HG03520 (cell line): ENCODE measurements at regions not wholly inside any gene's neighbourhood (a gene's known extent, or its start where the extent isn't known, plus 50 kb on each side); places are given as distances from the start of the nearest gene placed in this dataset.
A peak's percentile ranks its signal among the peaks of the same experiment; 100 is the strongest.

Experiments
- ATAC-seq: cut with Tn5 transposase; IDR thresholded peaks from one replicate; pipeline ENCODE4 v1.9.1; 2021; ENCODE audit warnings: mild to moderate bottlenecking, moderate library complexity; ENCODE audit not compliant: unreplicated experiment

DNA sequence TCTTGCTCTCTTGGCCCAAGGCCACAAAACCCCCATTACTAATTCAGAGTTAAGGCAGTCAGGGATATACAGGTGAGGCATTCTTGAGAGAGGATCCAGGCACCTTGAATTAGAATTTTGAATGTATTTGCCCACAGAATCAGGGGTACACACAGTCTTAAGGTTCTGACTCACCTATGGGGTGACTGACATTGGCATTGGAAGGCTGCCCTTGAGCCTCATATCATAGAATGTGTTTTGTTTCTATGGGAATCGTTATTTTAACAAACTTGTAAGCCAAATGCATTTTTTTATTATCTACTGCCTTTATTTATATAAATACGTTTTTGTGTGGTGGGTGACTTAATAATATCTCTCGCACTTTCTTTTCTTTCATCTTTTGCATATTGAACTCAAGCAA lies 218.6 kb upstream of the CITED2 start:
- no peak for ATAC-seq

DNA sequence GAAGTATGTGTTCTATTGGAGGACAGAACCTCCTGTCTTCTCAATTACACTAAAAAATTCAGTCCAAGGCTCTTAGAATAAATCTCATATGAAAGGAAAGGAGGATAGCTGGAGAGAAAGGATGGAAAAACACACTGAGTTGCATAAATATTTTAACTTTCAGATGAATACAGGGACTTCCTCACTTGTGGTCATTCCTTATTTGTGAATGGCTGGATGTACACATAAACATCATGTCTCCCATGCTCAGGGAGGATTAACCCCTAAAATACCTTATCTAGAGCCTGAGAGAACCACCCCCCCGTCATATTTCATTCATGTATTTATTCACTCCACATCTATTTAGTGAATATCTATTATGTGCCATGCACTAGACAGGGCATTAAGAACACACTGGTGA lies 217.6 kb upstream of the CITED2 start:
- no peak for ATAC-seq

GRCh38 chr6:139591075-139591865 lies 216.8 kb upstream of the CITED2 start:
- ATAC-seq, result no peak

- no peak for ATAC-seq
These were observed 215.8 kb upstream of the CITED2 start for GRCh38 chr6:139590206-139590605.

DNA sequence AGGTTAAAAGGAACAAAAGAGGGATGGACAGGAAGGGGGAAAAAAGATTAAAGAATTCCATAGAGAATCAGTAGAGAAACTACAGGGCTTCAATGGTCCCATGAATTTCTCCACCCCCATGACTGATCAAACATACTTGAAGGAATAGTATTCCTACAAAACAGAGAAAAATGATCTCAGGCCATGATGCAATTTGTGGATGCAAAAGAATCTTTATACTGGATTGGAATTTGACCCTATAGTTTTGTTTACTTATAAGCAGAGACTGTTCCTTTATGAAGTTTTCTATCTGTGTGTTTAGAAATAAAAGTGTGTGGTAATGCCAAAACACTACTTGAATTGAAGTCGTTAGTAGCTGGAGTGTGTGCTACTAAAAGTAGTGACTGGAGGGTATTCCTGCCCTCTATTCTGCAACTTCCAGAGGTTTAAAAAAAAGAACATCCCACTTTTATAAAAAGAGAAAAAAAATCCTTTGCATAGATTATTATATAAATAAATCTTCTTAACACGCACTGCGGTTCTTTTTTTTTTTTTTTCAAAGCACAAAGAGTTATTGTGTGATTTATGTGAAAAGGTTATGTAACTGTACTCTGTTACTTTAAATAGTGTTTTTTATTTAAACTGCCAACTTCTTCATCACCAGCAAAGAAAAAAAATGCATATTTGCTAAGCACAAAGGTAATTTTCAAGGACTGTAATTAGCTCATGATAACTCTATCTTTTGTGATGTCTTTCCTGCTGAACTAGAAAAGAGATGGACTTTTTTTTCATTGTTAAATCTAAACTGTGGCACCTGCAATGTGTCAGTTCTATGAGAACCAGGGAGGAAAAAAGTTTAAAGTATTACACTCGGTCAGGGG lies 214.5 kb upstream of the CITED2 start:
- no peak for ATAC-seq

DNA sequence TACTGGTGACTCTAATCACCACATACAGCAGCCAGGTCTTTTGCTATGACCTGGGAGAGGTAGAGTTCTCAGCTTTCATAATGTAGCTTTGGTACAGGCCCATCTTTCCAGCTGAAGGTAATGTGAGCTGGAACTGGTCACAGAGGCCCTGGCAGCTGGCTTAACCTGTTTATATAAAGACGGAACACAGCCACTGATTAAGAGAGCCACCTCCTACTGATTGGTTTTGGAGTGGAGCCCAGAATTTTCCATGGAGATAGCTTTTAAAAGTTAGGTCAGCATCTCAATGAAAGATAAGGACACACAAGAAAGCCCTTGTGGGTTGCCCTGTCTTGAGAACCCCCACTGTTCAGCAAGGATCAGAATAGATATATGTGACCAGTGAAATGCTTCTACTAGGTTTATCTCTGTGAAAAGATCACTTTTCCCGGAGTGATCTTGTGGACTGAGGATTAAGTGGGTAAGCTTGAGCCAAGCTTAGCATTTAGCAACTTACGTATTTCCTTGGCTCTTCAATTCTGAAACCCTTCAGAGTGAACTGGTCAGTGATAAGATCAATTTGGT lies 213.7 kb upstream of the CITED2 start:
- no peak for ATAC-seq

- ATAC-seq, result no peak
These were observed 213.0 kb upstream of the CITED2 start for GRCh38 chr6:139587469-139587868.

- ATAC-seq, result no peak
These were observed 211.8 kb upstream of the CITED2 start for GRCh38 chr6:139586273-139586672.

- no peak for ATAC-seq
These were observed 210.2 kb upstream of the CITED2 start for GRCh38 chr6:139584599-139584998.

DNA sequence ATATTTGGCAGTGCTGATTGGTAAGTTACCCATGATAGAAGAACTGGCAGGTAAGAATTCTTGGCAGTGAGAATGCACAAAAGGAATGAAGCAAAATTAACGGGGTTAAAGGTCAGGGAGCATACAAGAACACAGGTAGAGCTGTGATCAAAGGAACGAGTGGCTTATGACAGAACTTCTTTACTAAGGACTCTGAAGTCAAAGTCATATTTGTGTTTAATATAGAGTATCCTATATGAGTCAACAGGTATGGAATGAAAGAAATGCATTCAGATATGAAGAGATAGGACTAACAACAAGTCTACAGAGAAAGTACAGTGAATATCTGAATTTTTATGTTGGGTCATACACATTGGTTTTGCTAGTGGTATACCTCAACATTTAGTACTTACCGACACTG lies 209.0 kb upstream of the CITED2 start:
- ATAC-seq, result no peak

DNA sequence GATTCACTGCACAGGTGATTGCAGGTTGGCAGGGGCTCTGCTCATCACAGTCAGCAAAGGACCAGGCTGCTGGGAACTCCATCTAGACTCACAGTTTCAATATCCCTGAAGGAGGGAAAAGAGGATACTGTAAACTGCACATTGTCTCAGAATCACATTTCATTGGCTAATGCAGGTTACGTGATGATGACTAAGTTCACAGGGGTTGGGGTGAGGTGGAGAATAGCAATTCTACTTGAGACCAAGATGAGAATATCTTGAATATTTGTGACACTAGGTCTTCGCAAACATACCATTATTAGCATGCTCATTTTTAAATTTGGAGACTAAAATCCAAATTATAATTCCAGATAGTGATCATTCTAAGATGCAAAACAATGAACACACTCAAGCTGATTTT lies 208.5 kb upstream of the CITED2 start:
- ATAC-seq, result no peak

DNA sequence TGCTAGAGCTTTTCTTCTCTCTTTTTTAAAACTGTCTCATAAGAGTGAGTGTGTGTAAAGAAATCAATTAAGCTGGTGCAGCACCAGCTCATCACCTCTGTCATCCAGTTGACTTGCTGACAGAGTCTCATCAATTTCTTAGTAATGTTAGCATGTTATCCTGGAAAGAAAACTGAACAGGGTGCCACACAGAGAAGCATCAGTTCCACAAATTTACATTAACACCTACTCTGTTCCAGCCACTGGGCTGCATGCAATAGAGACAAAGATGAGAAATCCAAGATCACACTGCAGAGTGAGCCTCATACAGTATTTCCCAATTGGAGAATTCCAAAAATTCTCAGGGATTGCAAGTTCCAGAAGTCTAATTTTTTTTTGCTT lies 207.0 kb upstream of the CITED2 start:
- ATAC-seq, result no peak

DNA sequence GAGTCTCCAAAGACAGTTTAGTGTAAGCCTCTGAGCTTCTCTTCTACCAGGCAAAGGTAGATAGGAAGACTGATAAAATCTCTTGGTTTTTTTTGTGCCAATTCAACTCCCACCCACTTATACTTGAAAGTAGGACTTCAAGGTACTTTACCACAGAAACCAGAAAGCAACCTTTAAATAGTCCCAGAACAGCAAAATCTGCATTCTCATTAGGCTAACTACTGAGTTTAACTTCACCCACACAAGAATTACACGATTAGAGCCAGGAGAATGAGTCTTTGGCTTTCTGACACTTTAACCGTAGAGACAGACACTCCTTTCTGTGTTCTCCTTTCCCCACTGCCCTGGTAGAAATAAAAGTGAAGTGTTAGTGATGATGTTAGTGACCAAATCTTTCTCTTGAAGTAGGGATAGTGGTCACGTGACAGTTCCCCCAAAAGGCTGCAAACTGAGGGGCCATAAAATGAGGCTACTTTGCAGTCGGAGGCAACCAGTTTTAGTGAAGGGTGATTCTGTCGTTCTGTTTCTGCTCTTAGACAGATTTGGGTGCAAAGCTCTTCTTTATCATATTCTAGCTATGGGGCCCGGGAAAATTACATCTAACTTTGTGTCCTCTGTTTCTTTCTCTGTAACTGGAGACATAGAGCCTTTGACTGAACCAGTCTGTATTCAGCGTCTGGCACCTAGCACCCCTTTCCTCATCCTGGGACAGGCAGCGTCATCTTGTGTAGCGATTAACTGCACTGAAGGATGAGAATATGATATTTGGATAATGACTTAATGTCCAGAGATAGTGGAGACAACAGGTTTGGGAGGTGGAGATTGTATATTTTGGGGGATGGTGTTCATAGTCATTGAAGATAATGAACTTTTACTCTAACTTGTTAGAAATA lies 206.4 kb upstream of the CITED2 start:
- peak; percentile 88 for ATAC-seq

DNA sequence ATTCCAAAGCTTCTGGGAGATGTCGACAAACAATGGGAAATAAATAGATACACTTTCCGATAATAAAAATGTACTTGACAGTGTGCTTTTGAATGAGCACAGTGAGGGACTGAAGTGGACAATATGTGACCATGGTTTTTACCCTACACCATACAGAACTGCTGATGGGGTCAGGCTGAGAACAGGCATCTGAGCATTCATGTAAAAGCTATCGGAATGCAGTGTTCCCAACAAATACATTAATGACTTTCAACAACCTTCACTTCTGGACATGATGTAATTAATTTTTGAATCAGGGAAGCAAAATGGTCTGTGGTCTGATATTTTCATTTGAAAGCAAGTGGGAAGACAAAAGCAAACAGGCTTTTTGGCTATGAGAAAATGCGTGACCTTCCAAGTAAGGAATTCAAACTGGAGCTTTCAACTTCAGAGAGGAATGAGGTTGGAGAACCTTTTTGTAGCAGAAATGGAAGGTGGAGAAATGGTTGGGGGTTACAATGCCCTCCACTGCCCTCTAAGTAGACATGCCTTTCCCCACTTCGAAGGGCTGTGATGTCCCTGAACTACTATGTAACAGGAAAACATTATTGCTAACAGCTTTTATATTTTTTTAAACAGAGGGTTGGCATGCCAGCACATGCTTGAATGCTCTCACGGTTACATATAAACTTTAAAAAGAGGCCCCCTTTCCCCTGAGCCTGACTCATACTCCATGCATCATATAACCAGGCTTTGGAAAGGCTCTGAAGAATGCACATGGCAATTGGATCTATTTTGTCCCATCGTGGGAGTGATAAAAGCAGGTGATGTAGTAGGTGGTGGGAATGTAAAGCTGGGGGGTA lies 203.5 kb upstream of the CITED2 start:
- ATAC-seq, result no peak

- ATAC-seq, result no peak
These were observed 202.8 kb upstream of the CITED2 start for GRCh38 chr6:139577124-139577762.

GRCh38 chr6:139572001-139572400 lies 197.6 kb upstream of the CITED2 start:
- no peak for ATAC-seq

- ATAC-seq, result no peak
These were observed 195.7 kb upstream of the CITED2 start for GRCh38 chr6:139570166-139570565.

GRCh38 chr6:139569566-139569965 lies 195.1 kb upstream of the CITED2 start:
- ATAC-seq, result no peak

DNA sequence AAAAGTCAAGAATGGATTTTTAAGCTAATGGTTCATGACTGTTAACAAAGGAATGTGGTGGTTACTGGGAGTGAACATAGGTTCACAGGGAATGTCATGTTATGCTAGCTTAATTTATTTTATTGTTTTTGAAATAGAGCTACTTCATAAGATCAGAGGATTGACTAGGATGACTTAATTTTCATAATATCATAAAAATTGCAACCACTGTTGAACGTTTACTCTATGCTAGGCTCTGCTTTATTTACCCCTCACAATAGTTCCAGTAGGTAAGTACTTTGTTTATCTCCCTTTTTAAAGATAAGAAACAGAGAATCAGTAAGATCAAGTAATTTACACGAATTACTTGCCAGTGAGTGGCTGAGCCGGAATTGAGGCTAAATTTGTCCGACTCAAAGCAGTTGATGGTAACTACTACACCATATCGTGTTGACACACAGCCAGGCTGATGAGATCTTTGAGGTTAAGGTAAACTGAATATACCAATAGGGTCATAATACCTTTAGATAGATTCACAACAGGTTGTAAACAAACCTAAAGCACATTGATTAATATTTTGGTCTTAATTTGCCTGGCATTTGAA lies 194.6 kb upstream of the CITED2 start:
- ATAC-seq, result no peak
